ENCODE measurements at regions not wholly inside any gene's neighbourhood (a gene's known extent, or its start where the extent isn't known, plus 50 kb on each side); places are given as distances from the start of the nearest gene placed in this dataset.

DNA sequence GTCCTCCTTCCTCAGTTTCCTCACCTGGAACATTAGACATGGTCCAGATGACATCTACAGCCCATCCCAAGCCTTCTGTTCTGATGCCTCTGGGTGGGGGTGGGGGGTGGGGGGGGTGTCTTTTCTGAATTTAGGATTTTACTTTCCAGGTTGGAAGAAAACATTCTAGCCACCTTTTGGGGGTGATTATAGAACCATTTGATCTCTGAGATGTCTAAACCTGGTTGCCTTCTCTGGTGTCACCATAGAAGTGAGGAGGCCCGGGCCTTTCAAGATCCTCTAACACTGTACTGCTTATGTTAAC, 411.0 kb upstream of the ZMIZ1 start:
- CTCF ChIA-PET, result interaction anchor here (0.9 to 1.6 kb wide), 6 partner anchors 9 to 431 kb away, joined by 3 to 7 read pairs (median 4); no protein-coding TSS in a partner anchor
- POLR2A ChIA-PET, result no interaction called here

DNA sequence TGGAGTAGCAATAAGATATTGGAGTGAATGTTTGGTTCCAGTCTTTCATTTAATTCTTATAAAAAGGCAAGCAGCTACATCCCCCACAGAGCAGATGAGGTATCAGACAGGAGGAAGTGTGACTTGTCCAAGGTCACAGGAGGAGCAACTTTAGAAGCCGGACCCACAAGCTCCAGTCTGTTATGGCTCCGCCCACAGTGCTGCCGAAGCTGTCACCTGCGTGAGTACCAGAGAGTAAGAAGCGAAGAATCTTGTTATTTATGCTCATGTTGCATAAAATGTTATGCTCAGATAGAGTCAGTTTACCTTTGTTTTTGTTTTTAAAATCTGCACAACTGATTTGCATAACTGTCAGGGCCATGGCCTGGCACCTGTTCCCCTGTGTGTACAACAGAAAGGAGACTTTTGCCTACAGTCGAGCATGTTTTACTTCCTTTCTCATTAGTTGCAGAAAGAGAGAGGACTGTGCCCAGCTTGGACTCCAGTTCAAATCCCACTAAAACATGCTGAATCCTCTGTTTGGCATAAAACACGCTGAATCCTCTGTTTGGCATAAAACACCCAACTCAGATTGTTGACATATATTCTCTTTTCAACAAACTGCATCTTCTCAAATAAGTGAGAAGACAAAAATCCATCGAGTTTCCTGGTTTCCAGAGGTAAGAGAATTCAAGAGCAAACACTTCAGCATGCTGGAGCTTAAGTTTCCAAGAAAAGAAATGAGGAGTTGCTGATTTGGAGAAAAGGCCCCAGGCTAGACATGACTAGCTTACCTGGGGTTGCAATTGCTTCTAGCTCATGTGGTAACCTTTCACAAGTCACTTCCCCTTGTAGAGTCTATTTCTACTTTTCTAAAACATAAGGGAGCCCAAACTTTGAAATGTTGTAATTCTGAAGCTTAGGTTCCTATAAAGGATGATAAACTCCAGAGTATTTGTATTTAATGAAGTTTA, 409.8 kb upstream of the ZMIZ1 start:
- ChIA-PET POLR2A (no interaction called here), CTCF (interaction anchor here (0.8 to 1.6 kb wide), 3 partner anchors 10 to 228 kb away, joined by 3 to 7 read pairs (median 4); no protein-coding TSS in a partner anchor)
- TF ChIP-seq SUZ12 (IDR thresholded peaks at IDR 0.05) (no peak), FOXA1 (IDR thresholded peaks at IDR 0.05) (no peak), L3MBTL2 (conservative IDR thresholded peaks at IDR 0.05) (no peak), ELF4 (IDR thresholded peaks at IDR 0.05) (no peak), NFRKB (IDR thresholded peaks at IDR 0.05) (no peak), ARNT (IDR thresholded peaks at IDR 0.05) (no peak), CTBP1 (IDR thresholded peaks at IDR 0.05; ENCODE audit: borderline replicate concordance) (no peak), BHLHE40 (IDR thresholded peaks at IDR 0.05; ENCODE audit: borderline replicate concordance) (no peak)
- no peak for DNase-seq (ENCODE audit: extremely low spot score)

More for the DNA sequence above, 411.0 kb upstream of the ZMIZ1 start:
- TF ChIP-seq BHLHE40 (IDR thresholded peaks at IDR 0.05; ENCODE audit: borderline replicate concordance), result no peak
- no peak for TF ChIP-seq NFRKB (IDR thresholded peaks at IDR 0.05)
- TF ChIP-seq L3MBTL2 (conservative IDR thresholded peaks at IDR 0.05), result no peak
- TF ChIP-seq ARNT (IDR thresholded peaks at IDR 0.05), result no peak
- TF ChIP-seq FOXK2 (IDR thresholded peaks at IDR 0.05), result no peak
- TF ChIP-seq SP1 (IDR thresholded peaks at IDR 0.05), result no peak
- TF ChIP-seq CTBP1 (IDR thresholded peaks at IDR 0.05; ENCODE audit: borderline replicate concordance), result no peak
- no peak for TF ChIP-seq FOXA1 (IDR thresholded peaks at IDR 0.05)
- TF ChIP-seq HDGF (IDR thresholded peaks at IDR 0.05; ENCODE audit: borderline replicate concordance), result no peak
- no peak for DNase-seq (ENCODE audit: extremely low spot score)

DNA sequence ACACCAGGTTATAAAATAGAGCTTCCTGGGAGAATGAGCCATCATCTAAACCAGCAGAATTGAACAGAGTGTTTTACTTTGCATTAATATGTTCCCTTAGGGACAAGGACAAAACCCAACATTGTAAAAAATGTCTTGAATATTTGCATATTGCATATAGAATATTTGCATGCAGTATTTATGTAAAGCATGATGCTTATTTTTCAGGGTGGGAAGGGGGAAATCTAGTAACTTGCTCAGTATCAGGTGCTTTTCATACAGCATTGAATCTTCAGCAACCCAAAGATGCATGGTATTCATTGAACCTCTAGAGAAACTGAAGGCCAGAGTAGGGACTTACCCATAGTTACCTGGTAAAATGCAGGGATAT, 409.2 kb upstream of the ZMIZ1 start:
- DNase-seq (ENCODE audit: extremely low spot score), result no peak
- TF ChIP-seq, protein P1, sequence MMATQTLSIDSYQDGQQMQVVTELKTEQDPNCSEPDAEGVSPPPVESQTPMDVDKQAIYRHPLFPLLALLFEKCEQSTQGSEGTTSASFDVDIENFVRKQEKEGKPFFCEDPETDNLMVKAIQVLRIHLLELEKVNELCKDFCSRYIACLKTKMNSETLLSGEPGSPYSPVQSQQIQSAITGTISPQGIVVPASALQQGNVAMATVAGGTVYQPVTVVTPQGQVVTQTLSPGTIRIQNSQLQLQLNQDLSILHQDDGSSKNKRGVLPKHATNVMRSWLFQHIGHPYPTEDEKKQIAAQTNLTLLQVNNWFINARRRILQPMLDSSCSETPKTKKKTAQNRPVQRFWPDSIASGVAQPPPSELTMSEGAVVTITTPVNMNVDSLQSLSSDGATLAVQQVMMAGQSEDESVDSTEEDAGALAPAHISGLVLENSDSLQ (IDR thresholded peaks at IDR 0.05), result no peak
- no peak for TF ChIP-seq FOXA1 (IDR thresholded peaks at IDR 0.05)
- TF ChIP-seq ELF4 (IDR thresholded peaks at IDR 0.05), result no peak
- no peak for TF ChIP-seq ZNF384 (IDR thresholded peaks at IDR 0.05)
- no peak for TF ChIP-seq NFRKB (IDR thresholded peaks at IDR 0.05)
- no peak for TF ChIP-seq FOXM1 (IDR thresholded peaks at IDR 0.05; ENCODE audit: borderline replicate concordance)
- no peak for TF ChIP-seq SP1 (IDR thresholded peaks at IDR 0.05)
- TF ChIP-seq LEF1 (IDR thresholded peaks at IDR 0.05; ENCODE audit: borderline replicate concordance), result no peak
- TF ChIP-seq L3MBTL2 (conservative IDR thresholded peaks at IDR 0.05), result no peak
- no peak for TF ChIP-seq SUZ12 (IDR thresholded peaks at IDR 0.05)
- no peak for TF ChIP-seq HDGF (IDR thresholded peaks at IDR 0.05; ENCODE audit: borderline replicate concordance)
- ChIA-PET CTCF (interaction anchor here (0.8 kb wide), 1 partner anchor 93 kb away, joined by 3 read pairs; no protein-coding TSS in a partner anchor), POLR2A (no interaction called here)

DNA sequence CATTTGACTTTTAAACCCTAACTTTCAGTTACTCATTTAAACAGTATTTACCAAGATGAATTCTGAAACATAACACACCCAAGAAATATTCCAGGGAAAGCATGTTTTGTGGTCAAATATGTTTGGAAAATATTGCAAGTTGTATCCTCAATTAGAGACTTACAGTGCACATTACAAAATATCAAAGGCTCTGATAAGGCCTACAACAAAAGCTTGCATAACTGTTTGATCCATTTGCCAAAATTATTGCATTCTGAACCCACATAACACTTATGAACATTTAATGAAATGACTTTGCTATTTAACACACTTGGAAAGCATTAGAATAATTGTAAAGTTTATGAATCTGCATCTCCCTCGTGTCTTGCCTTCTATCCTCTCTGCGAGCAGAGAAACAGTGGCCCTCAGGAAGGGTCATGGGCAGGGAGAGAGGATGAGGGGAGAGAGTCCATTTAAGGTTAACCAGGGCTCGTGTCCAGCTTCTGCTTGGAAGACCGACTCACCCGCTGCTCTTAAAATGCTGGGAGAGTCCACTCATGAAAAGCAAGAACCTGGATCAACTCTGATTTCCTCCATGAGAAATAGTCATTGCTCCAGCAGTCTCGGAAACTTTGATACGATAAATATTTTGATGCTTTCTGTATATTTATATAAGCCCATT, 408.2 kb upstream of the ZMIZ1 start:
- DNase-seq (ENCODE audit: extremely low spot score), result no peak
- POLR2A ChIA-PET, result no interaction called here
- CTCF ChIA-PET, result no interaction called here
- TF ChIP-seq FOXM1 (IDR thresholded peaks at IDR 0.05; ENCODE audit: borderline replicate concordance), result no peak
- no peak for TF ChIP-seq L3MBTL2 (conservative IDR thresholded peaks at IDR 0.05)
- TF ChIP-seq FOXA1 (IDR thresholded peaks at IDR 0.05), result no peak
- no peak for TF ChIP-seq ARNT (IDR thresholded peaks at IDR 0.05)

DNA sequence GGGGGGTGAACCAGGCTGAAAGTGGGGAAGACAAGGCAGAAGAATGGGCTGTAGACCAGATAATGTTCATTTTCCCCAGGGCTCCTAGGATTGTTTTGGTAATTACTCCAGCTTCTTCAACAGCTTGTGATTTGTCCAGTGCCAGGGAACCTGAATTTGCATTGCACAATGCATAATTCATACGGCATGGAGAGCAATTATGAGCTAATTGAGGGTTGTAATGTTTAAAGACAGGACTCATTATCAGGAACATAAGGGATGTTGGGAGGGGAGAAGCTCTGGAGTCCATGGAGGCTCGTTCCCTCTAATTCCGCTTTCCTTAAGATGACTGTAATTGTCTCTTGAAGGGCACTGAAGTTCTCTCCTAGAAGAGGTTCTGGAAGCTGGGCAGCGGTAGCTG, 405.0 kb upstream of the ZMIZ1 start:
- ChIA-PET POLR2A (no interaction called here), CTCF (no interaction called here)
- TF ChIP-seq FOXM1 (IDR thresholded peaks at IDR 0.05; ENCODE audit: borderline replicate concordance), result no peak
- TF ChIP-seq ELF4 (IDR thresholded peaks at IDR 0.05), result no peak
- no peak for TF ChIP-seq HDGF (IDR thresholded peaks at IDR 0.05; ENCODE audit: borderline replicate concordance)
- no peak for TF ChIP-seq FOXA1 (IDR thresholded peaks at IDR 0.05)
- no peak for TF ChIP-seq NFRKB (IDR thresholded peaks at IDR 0.05)
- no peak for TF ChIP-seq SP1 (IDR thresholded peaks at IDR 0.05)
- TF ChIP-seq LEF1 (IDR thresholded peaks at IDR 0.05; ENCODE audit: borderline replicate concordance), result no peak
- TF ChIP-seq, protein P1 (IDR thresholded peaks at IDR 0.05), result no peak
- no peak for DNase-seq (ENCODE audit: extremely low spot score)

- TF ChIP-seq HDGF (IDR thresholded peaks at IDR 0.05; ENCODE audit: borderline replicate concordance) (no peak), SP1 (IDR thresholded peaks at IDR 0.05) (no peak), ARNT (IDR thresholded peaks at IDR 0.05) (no peak), SUZ12 (IDR thresholded peaks at IDR 0.05) (no peak), CTBP1 (IDR thresholded peaks at IDR 0.05; ENCODE audit: borderline replicate concordance) (no peak), ELF4 (IDR thresholded peaks at IDR 0.05) (no peak), TARDBP (IDR thresholded peaks at IDR 0.05) (no peak), FOXK2 (IDR thresholded peaks at IDR 0.05) (no peak)
- ChIA-PET CTCF (no interaction called here), POLR2A (no interaction called here)
- DNase-seq (ENCODE audit: extremely low spot score), result peak; percentile 31
Observed at GRCh38 chr10:78664929-78665553, 403.7 kb upstream of the ZMIZ1 start.

All from HEK293T (cell line).